ENCODE measurements at regions not wholly inside any gene's neighbourhood (a gene's known extent, or its start where the extent isn't known, plus 50 kb on each side); places are given as distances from the start of the nearest gene placed in this dataset.

DNA sequence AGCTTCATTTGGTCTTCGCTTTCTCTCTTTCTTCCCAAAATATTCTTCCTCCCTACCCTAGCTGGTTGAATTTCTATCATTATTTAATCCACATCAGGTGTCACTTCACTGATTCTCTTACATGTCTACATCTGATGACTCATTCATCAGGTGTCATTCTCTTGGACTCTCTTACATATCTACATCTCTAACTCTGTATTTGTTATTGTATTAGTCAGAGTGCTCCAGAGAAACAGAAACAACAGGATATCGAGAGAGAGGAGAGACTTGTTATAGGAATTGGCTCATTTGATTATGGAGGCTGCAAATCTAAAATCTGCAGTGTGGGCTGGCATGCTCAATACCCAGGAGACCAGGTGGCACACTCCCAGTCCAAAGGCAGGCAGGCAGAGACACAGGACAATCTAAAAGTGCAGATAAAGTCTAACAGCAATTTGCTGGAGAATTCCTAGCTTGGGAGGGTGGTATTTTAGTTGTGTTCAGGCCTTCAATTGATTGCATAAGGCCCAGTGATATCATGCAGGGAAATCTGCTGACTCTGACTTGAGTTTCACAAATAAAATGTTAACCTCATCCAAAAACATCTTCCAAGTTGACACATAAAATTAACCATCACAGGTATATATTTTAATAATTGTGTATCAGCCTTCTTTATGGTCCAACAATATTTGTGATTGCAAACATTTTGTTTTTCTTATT lies 541.4 kb upstream of the SLITRK5 start:
- TF ChIP-seq MXD4 (CRISPR knock-in tag; IDR thresholded peaks at IDR 0.05; ENCODE audit: borderline replicate concordance) (no peak), CREB1 (CRISPR knock-in tag; IDR thresholded peaks at IDR 0.05) (no peak), NR1H2 (CRISPR knock-in tag; IDR thresholded peaks at IDR 0.05) (no peak), FOXP1 (CRISPR knock-in tag; IDR thresholded peaks at IDR 0.05; ENCODE audit: borderline replicate concordance) (no peak)
- TF ChIP-seq, protein P1, sequence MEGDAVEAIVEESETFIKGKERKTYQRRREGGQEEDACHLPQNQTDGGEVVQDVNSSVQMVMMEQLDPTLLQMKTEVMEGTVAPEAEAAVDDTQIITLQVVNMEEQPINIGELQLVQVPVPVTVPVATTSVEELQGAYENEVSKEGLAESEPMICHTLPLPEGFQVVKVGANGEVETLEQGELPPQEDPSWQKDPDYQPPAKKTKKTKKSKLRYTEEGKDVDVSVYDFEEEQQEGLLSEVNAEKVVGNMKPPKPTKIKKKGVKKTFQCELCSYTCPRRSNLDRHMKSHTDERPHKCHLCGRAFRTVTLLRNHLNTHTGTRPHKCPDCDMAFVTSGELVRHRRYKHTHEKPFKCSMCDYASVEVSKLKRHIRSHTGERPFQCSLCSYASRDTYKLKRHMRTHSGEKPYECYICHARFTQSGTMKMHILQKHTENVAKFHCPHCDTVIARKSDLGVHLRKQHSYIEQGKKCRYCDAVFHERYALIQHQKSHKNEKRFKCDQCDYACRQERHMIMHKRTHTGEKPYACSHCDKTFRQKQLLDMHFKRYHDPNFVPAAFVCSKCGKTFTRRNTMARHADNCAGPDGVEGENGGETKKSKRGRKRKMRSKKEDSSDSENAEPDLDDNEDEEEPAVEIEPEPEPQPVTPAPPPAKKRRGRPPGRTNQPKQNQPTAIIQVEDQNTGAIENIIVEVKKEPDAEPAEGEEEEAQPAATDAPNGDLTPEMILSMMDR (IDR thresholded peaks at IDR 0.05) = no peak
- TF ChIP-seq, protein P2, sequence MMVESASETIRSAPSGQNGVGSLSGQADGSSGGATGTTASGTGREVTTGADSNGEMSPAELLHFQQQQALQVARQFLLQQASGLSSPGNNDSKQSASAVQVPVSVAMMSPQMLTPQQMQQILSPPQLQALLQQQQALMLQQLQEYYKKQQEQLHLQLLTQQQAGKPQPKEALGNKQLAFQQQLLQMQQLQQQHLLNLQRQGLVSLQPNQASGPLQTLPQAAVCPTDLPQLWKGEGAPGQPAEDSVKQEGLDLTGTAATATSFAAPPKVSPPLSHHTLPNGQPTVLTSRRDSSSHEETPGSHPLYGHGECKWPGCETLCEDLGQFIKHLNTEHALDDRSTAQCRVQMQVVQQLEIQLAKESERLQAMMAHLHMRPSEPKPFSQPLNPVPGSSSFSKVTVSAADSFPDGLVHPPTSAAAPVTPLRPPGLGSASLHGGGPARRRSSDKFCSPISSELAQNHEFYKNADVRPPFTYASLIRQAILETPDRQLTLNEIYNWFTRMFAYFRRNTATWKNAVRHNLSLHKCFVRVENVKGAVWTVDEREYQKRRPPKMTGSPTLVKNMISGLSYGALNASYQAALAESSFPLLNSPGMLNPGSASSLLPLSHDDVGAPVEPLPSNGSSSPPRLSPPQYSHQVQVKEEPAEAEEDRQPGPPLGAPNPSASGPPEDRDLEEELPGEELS (CRISPR knock-in tag; IDR thresholded peaks at IDR 0.05) = no peak

Data from WTC11 (cell line).